Large intestine (tissue), 3 donors: ENCODE measurements at regions not wholly inside any gene's neighbourhood (a gene's known extent, or its start where the extent isn't known, plus 50 kb on each side); places are given as distances from the start of the nearest gene placed in this dataset.

ENCODE experiments used
- DNase-seq, 2 donors: peaks; one replicate each; pipeline versions ENCODE4 v3.0.0 to v3.0.0-alpha.2; 2013
- H3K27ac ChIP-seq: one replicate; pipeline ENCODE4 v1.5.1; 2013; ENCODE audit warnings: low read length
- H3K27me3 ChIP-seq: 2 replicates; pipeline ENCODE4 v1.6.1; 2013; ENCODE audit warnings: low read length; ENCODE audit not compliant: control insufficient read depth, insufficient read depth
- H3K36me3 ChIP-seq: 2 replicates; pipeline ENCODE4 v1.6.1; 2013; ENCODE audit warnings: low read length; ENCODE audit not compliant: control insufficient read depth, insufficient read depth
- H3K4me1 ChIP-seq: one replicate; pipeline ENCODE4 v1.6.1; 2013; ENCODE audit warnings: low read length; ENCODE audit not compliant: control insufficient read depth, insufficient read depth
- H3K4me3 ChIP-seq: one replicate; pipeline ENCODE4 v1.5.1; 2013; ENCODE audit warnings: low read length
- H3K9me3 ChIP-seq: one replicate; pipeline ENCODE4 v1.6.1; 2013; ENCODE audit warnings: mild to moderate bottlenecking, low read depth, low read length, moderate library complexity; ENCODE audit not compliant: control insufficient read depth
- WGBS: methylation state at CpG from one replicate; pipeline ENCODE4 v1.1.5; 2013; ENCODE audit warnings: low lambda C conversion rate; ENCODE audit not compliant: insufficient coverage; 5-methylcytosine and 5-hydroxymethylcytosine counted together

- no peak for DNase-seq
- H3K9me3 ChIP-seq = no peaks in the 10 kb centered on the region
- H3K36me3 ChIP-seq = no peaks in the 10 kb centered on the region
- no CpG with 5 or more reads among the region's 3 CpGs for WGBS
- no peaks in the 10 kb centered on the region for H3K4me1 ChIP-seq
- H3K27ac ChIP-seq = no peak overlapping the region
- no peak overlapping the region for H3K4me3 ChIP-seq
- no peaks in the 10 kb centered on the region for H3K27me3 ChIP-seq
Observed at GRCh38 chr5:179397516-179397915, 52.3 kb upstream of the ADAMTS2 start.
